GM19043 (cell line): ENCODE measurements at regions not wholly inside any gene's neighbourhood (a gene's known extent, or its start where the extent isn't known, plus 50 kb on each side); places are given as distances from the start of the nearest gene placed in this dataset.
A peak's percentile ranks its signal among the peaks of the same experiment; 100 is the strongest.
"Not testable (repeated sequence)": the region's sequence is repeated elsewhere in the genome, so short reads cannot be mapped to it uniquely, and the experiment has no call there.

Experiments
- ATAC-seq: cut with Tn5 transposase; IDR thresholded peaks from one replicate; pipeline ENCODE4 v1.9.1; 2021; ENCODE audit warnings: low read depth; ENCODE audit not compliant: unreplicated experiment

- ATAC-seq: no peak
These were observed 96.0 kb downstream of the RASGEF1B start for GRCh38 chr4:81375745-81376144.

DNA sequence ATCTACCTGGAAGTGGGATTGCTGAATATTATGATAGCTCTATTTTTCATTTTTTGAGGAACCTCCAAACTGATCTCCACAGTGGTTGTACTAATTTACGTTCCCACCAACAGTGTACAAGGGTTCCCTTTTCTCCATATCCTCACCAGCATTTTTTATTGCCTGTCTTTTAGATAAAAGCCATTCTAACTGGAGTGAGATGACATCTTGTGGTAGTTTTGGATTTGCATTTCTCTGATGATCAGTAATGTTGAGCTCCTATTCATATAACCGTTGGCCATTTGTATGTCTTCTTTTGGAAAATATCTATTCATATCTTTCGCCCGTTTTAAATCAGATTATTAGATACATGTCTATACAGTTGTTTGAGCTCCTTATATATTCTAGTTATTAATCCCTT is 101.8 kb downstream of the RASGEF1B start:
- no peak for ATAC-seq

DNA sequence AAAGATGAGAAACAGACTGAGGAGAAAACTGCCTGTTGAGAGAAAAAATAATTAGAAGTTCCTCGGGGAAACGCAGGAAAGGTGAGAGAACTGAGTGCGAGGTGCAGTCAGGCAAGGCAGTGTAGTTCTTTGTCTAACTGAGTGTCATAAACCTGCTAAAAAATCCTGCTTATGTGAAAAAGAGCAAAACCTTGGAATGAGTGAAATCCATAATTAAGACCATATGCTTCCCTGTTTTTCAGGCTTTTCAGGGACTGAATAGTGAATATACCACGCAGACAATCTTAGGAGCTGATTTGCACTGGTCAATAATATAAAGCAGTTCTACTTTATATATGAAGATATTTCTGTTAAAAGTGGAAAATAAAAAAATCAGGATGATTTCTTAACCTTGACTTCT is 104.9 kb downstream of the RASGEF1B start:
- ATAC-seq: no peak

GRCh38 chr4:81360737-81361136 is 111.0 kb downstream of the RASGEF1B start:
- no peak for ATAC-seq

DNA sequence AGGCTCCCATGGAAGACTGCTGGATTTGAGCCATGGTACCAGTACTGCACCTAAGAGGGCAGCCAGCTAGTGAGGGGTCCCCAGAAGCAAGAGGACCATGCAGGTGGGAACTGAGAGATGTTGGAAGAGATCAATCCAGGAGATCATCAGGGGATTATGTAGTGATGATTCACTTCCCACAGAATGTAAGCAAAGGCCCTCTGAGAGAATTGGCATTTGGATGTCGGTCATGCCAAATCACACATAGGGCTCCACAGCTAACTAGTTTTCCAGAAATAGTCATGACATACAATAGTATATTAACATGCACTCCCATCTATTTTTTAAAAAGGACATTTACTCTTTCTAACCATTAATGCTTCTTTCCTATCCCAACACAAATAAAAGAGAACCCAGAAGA is 112.5 kb downstream of the RASGEF1B start:
- ATAC-seq: no peak

DNA sequence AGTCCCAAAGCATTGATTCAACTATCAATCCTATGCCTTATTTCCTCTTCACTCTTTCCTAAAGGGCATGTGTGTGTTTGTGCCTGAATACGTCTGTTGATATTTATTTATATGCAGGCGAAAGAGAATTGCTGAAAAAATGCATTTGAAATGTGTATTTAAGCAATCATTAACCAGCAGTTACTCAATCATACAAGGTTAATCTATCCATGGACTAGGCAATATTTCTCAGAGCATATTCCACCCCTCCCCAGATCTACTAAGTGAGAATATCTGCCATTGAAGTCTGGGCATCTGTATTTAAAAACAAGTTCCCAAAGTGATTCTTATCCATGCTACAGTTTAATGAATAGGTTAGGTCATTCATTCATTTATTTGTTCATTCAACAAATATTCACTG is 113.6 kb downstream of the RASGEF1B start:
- ATAC-seq: no peak

GRCh38 chr4:81356621-81357020 is 115.1 kb downstream of the RASGEF1B start:
- ATAC-seq: no peak

DNA sequence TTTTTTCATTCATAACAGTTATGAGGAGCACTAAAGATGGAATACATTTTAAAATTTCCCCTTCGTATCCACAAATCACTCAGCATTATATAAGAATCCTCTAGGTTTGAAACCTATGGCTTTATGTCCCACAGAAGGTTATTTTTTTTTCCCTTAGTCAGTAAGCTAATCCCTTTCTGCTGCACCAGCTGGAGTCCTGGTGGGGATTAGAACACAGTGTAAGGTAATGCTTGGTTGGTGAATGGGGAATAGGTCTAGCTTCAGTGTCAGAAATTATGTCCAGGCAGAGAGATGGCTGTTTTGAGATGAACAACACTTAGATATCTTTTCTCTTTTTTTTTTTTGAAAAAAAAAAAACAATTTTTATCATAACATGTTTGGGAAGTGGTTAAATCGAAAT is 116.6 kb downstream of the RASGEF1B start:
- no peak for ATAC-seq

DNA sequence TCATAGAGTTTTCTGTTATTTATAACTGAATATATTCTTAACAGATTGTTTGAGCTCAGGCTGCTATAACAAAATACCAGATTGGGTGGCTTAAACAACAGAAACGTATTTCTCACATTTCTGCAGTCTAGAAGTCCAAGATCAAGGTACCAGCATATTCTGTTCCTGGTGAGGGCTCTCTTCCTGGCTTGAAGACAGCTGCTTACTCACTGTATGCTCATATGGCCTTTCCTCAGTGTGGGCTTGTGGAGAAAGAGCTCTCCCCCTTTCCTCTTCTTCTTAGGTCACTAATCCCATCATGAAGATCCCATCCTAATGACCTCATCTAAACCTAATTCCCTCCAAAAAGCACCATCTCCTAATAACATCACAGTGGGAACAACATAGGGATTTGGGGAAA is 117.8 kb downstream of the RASGEF1B start:
- ATAC-seq: no peak

GRCh38 chr4:81352446-81352835 is 119.3 kb downstream of the RASGEF1B start:
- no peak for ATAC-seq

- ATAC-seq: peak; percentile 80
These were observed 119.9 kb downstream of the RASGEF1B start for GRCh38 chr4:81351654-81352445.

GRCh38 chr4:81350040-81350439 is 121.7 kb downstream of the RASGEF1B start:
- ATAC-seq: no peak

GRCh38 chr4:81348778-81349094 is 123.0 kb downstream of the RASGEF1B start:
- no peak for ATAC-seq

DNA sequence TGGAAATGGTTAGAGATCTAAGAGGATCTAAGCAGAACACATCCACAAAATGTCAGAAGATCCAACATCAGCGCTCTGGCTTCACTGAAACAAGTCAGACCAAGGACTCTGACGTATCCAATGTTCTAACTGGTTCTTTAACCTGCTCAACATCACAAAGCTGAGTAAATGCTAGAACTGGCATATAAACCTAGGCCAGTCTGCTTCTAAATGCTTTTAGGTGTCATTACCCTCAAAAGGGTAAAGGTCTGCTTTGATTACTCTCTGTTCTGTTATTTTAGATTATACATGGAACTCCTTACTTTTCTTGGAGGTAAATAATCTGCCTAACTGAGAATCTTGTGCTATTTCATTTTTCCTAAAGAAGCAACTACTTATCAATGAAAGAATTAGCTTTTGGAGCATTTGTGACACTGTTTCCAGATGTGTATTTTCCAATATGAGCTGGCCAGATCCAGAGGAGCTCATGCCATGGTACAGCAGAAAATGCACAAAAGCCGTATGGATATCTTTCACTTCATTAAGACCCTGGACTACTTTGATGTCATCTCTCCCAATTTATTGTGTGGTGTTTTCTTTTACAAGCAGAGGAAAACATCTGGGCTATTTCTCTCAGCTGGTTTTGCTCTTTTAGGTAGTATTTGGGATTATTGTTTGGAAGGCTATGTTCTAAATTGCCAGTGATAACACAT is 123.5 kb downstream of the RASGEF1B start:
- no peak for ATAC-seq

- ATAC-seq: no peak
These were observed 125.0 kb downstream of the RASGEF1B start for GRCh38 chr4:81346719-81347118.

GRCh38 chr4:81343536-81343935 is 128.2 kb downstream of the RASGEF1B start:
- ATAC-seq: no peak

GRCh38 chr4:81343046-81343445 is 128.0 kb upstream of the PRKG2 start:
- ATAC-seq: no peak

DNA sequence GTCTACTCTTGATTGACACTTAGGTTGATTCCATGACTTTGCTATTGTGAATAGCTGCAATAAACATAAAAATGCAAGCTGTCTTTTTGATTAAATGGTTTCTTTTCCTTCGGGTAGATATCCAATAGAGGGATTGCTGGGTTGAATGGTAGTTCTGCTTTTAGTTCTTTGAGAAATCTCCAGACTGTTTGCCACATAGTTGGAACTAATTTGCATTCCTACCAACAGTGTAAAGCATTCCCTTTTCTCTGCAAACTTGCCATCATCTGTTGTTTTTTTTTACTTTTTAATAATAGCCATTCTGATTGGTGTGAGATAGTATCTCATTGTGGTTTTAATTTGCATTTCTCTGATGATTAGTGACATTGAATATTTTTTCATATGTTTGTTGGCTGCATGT is 122.2 kb upstream of the PRKG2 start:
- ATAC-seq: no peak

DNA sequence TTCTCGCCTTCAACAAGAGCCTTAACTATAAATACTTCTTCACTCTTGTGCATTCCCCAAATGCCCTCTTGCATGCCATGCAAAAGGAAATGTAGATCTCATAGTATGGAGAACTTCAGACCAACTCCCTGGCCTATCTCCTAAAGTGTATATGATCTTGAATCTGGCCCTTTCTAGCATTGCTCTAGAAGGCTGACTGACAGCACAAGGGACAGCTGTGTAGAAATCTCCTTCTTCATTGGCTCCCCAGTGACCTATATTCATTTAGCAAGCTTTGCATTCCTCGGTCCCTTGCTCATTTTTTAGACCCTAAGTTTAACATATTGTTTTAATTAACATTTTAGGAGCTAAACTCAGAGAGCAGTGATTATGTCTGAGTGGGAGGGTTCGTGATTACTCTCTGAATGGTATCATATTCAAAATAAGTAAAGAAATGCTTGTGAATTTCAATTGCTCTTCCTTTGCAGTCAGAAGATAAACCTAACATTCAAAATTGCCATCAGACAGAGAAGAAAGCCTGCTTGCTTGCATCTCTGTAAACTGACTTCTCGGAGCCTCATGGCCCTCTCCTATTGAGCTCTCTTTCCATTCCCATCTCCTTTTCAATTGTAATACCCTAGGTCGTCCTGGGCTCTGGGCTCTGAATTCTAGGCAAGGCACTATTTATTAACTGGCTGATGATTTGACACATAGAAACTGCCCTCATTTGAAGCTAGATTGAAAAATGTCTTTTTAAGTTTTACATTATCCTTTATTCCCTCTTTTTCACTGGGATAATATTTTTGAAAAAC is 120.3 kb upstream of the PRKG2 start:
- ATAC-seq: no peak

DNA sequence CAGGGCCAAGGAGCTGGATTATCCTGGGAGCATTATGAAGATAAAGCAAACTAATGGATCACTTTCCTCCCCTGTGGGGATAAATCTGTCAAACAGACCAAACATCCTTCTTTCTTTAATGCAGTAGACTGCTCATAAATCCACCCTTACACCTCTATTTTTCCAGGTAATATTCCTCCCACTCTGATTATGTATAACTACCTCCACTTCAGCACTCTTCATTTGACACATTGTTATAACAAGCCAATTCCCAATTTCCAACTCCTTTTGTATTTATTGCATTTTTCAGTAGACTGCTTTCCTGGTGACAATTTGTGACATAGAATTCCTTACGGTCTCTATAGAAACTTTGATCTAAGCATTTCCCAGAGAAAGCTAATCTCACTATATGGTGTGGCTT is 115.0 kb upstream of the PRKG2 start:
- no peak for ATAC-seq

DNA sequence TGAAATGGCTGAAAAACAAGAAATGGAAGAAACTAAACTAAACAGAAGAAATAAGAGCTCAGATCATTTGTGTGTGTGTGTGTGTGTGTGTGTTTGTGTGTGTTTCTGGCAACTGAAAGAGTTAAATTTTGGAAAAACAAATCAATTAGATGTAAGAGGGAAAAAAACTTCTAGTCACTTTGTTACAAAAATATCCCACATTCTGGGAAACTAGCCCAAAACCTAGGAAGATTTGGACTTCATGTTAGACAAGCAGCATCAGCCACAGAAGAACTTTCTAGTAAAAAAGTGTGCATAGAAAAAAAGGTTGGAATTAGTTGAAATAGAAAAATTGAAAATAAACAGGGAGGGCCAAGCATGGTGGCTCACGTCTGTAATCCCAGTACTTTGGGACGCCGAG is 111.6 kb upstream of the PRKG2 start:
- ATAC-seq: no peak

GRCh38 chr4:81324594-81324993 is 109.6 kb upstream of the PRKG2 start:
- ATAC-seq: not testable (repeated sequence)
